NCI-H1417 (cell line): ENCODE measurements at regions not wholly inside any gene's neighbourhood (a gene's known extent, or its start where the extent isn't known, plus 50 kb on each side); places are given as distances from the start of the nearest gene placed in this dataset.
A peak's percentile ranks its signal among the peaks of the same experiment; 100 is the strongest.
"Not testable (repeated sequence)": the region's sequence is repeated elsewhere in the genome, so short reads cannot be mapped to it uniquely, and the experiment has no call there.

Experiments used
- DNase-seq, 3 experiments: peaks; one replicate each; lab custom pipeline; 2025; lab: John Stamatoyannopoulos, UW

- DNase-seq = no peak
These were observed 342.8 kb downstream of the FBXW7 start for GRCh38 chr4:152193059-152193458.

- no peak for DNase-seq
These were observed 345.0 kb downstream of the FBXW7 start for GRCh38 chr4:152190907-152191306.

- DNase-seq = peak in 2 of 3 experiments; percentile 49 to 83
These were observed 346.3 kb downstream of the FBXW7 start for GRCh38 chr4:152189451-152190179.

GRCh38 chr4:152188801-152189200 lies 347.1 kb downstream of the FBXW7 start:
- peak in 1 of 3 experiments; percentile 43 for DNase-seq

- DNase-seq = no peak
These were observed 348.2 kb downstream of the FBXW7 start for GRCh38 chr4:152187693-152188092.

- DNase-seq = no peak
These were observed 349.9 kb downstream of the FBXW7 start for GRCh38 chr4:152185786-152186550.

GRCh38 chr4:152181150-152181549 lies 354.7 kb downstream of the FBXW7 start:
- no peak for DNase-seq

- no peak for DNase-seq
These were observed 355.5 kb downstream of the FBXW7 start for GRCh38 chr4:152180369-152180768.

GRCh38 chr4:152177538-152177937 lies 358.4 kb downstream of the FBXW7 start:
- not testable (repeated sequence) for DNase-seq

GRCh38 chr4:152176627-152177214 lies 359.2 kb downstream of the FBXW7 start:
- no peak for DNase-seq

- DNase-seq = no peak
These were observed 360.3 kb downstream of the FBXW7 start for GRCh38 chr4:152175586-152175985.

GRCh38 chr4:152172146-152172545 lies 363.7 kb downstream of the FBXW7 start:
- peak in 2 of 3 experiments; percentile 29 to 71 for DNase-seq

- DNase-seq = no peak
These were observed 364.3 kb downstream of the FBXW7 start for GRCh38 chr4:152171556-152171955.

- no peak for DNase-seq
These were observed 366.2 kb downstream of the FBXW7 start for GRCh38 chr4:152169683-152170082.

- DNase-seq = no peak
These were observed 366.8 kb downstream of the FBXW7 start for GRCh38 chr4:152168987-152169616.

GRCh38 chr4:152166567-152166966 lies 369.3 kb downstream of the FBXW7 start:
- no peak for DNase-seq

GRCh38 chr4:152165846-152166245 lies 370.0 kb downstream of the FBXW7 start:
- no peak for DNase-seq

GRCh38 chr4:152165146-152165545 lies 370.7 kb downstream of the FBXW7 start:
- DNase-seq = no peak

- DNase-seq = peak in 1 of 3 experiments; percentile 14
These were observed 371.3 kb downstream of the FBXW7 start for GRCh38 chr4:152164561-152164960.

GRCh38 chr4:152162331-152162697 lies 373.6 kb downstream of the FBXW7 start:
- no peak for DNase-seq

- DNase-seq = peak in 1 of 3 experiments; percentile 37
These were observed 374.1 kb downstream of the FBXW7 start for GRCh38 chr4:152161676-152162330.

GRCh38 chr4:152160225-152160800 lies 375.6 kb downstream of the FBXW7 start:
- no peak for DNase-seq
